Activated CD4-positive, alpha-beta T cell treated with anti-CD3 and anti-CD28 coated beads, Interleukin-10, Interleukin-2, amounts not matched to agents 100 ng/mL and 50 ng/mL, durations not matched to agents 16 hours and 8 hours (primary cell): ENCODE measurements at regions not wholly inside any gene's neighbourhood (a gene's known extent, or its start where the extent isn't known, plus 50 kb on each side); places are given as distances from the start of the nearest gene placed in this dataset.
"Not testable (repeated sequence)": the region's sequence is repeated elsewhere in the genome, so short reads cannot be mapped to it uniquely, and the experiment has no call there.

Experiments
- DNase-seq: peaks from one replicate; pipeline ENCODE4 v3.0.0-alpha.2; 2020

DNA sequence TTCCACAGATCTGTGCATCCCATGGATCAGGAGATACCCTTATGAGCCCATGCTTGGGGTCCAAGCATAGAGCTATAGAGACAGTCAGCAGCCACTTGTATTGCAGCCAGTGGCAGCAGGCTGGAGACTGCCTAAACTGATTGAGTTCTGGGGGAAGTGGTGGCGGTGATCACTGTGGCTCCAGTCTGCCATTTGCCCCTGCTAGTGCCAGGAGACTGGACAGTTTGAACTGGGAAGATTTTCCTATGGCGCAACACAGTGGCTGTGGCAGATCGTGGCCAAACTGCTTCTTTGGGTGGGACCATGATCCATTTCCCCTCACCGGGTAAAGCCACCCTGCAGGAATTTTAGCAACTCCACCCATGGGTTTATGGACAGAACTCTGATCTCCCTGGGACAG lies 679.7 kb upstream of the SEMA3D start:
- DNase-seq: no peak

DNA sequence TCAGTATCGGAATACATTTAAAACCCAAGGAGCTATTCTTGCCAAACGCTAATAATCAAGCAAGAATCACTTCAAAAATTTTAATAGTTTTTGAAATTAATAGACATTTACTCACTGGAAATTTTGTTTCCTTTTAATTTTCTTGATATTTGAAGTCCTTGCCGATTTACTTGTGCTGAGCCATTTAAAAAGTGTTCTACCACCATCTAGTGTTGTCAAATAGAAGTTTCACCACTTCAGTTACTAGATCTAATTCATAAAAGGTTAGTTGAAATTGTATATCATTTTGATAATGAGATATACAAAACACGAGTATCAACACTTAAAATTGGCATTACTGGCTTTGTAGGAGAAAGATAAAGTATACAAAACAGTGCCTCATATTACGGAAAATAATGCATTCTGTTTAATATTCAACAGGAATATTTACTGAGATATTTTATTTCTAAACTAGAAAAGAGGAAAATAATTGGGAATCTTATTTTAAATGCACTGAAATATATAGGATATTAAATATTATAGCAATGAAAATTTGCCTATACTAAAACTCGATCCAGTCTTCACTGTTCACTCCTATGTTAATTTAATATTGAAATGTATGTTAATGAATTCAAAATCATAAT lies 664.8 kb upstream of the SEMA3D start:
- no peak for DNase-seq

DNA sequence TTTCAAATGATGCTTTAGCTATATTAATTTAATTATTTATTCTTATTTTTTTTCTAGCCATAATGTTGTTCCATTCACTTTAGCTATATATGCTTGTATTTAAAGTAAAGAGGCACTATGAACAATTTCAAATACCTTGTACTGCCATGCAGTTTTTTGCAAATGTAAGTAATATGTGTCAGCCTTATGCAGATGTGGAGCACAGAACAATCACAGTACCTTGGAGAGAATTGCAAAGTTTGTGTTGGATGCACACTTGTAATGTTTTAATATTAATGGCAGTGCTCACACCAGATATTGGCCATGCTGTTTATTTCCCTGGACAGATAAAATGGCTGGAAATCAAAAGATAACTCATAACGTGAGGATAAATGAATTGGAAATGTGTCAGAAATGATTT lies 663.5 kb upstream of the SEMA3D start:
- DNase-seq: no peak

DNA sequence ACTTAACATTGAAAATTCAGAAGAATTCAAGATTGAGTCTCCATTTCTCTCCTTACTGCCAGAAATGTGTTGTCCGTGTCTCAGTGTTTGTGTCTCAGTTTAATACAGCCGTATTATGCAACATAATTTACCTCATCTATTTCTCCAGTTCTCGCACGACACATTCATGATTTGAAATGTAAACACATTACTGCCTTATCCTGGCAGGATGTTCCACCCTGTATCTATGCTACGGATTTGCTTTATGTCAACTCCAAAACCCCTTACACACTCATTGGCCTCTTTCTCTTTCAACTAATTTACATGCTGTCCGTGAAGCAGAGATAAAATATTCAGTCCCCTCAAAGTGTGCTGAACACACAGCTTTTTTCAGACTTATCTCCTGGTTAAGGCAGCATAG lies 653.7 kb upstream of the SEMA3D start:
- DNase-seq: no peak

DNA sequence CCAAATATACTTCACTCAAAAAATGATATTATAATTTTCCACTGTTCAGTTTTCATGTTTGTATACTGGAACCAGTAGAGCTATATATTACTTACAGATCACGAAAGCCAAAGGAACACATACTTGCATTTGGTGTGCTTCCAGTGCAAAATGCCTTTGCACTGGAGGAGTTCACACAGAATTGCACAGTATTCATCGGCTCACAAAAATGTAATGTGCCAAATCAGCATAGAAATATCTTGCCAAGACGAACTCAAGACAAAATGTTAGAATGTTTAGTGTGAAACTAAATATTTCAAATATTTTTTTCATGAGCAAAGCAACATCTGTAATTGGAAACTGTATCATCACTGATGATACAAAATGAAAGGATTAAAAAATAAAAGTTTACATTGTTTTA lies 646.2 kb upstream of the SEMA3D start:
- DNase-seq: no peak

DNA sequence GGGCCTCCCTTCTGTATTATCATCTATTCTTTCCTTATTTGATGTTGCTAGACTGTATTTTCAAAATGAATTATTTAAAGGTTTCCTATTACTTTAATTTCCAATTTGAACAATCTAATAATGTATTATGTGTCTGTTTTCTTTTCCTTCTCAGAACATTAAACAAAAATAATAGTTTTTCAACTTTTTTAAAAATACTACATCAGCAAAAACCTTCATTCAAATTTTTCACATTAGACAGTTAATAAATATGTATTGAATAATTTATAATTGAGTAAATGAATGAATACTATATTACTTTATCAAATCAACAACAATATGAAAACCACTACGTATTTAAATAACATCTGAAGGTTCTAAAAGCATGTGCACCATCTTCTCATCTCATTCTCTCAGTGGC lies 644.1 kb upstream of the SEMA3D start:
- DNase-seq: no peak

DNA sequence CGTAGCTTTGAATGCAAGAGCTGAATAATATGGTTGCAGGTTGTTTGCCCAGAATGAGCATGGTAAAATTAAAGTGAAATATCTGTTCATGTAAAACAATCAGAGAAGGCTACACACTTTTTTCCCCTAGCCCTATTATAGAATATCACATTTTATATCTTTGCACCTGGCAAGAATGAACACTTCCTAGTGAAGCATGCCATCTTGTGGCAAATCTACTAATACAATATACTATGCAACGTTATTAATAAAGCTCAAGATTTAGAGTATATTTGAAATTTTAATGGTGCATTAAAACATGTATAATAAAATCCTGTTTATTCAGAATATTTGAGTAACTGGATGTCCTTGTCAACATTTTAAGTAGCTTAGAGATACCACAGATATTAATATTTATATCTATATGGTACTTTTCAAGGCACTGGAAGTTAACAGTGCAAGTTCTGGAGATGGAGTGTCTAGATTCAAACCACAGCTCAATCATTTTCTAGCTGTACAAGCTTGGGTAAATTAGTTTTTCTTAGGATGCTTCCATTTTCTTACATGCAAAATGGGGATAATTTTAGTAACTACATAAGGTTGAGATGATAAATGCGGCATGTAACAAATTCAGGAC lies 643.1 kb upstream of the SEMA3D start:
- no peak for DNase-seq

DNA sequence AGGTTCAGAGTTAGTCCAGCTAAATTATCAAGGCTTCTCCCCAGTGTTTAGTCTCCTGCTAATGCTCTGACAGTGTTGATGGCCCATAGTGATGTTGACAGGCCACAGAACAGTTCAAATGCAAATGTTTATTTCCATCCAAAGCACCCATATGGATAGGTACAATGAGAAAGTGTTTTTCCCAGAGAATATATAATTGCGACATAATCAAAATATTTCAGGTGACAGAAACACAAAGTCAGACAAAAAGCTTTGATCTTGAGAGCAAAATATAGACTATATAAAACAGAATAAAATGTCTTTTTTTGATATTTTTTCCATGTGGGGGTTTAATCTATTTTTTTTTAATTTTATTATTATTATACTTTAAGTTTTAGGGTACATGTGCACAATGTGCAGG lies 642.3 kb upstream of the SEMA3D start:
- DNase-seq: no peak

DNA sequence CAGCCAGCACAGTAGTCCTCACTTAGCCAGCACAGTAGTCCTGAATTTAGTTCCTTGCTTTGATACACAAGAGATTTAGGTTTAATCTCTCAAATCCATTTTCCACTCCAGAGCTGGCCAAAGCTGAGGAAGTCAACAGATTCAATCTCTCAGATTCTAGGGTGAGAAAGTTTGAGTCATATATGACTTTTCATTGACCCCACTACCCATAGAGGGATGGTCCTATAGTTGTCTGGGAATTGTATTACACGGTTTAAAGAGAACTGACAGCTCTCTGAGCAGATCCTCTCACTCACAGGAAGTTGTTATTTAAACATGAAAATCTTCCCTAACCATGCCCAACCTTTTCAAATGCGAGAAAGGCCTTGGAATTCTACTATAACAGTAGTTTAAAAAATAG lies 641.8 kb upstream of the SEMA3D start:
- no peak for DNase-seq

DNA sequence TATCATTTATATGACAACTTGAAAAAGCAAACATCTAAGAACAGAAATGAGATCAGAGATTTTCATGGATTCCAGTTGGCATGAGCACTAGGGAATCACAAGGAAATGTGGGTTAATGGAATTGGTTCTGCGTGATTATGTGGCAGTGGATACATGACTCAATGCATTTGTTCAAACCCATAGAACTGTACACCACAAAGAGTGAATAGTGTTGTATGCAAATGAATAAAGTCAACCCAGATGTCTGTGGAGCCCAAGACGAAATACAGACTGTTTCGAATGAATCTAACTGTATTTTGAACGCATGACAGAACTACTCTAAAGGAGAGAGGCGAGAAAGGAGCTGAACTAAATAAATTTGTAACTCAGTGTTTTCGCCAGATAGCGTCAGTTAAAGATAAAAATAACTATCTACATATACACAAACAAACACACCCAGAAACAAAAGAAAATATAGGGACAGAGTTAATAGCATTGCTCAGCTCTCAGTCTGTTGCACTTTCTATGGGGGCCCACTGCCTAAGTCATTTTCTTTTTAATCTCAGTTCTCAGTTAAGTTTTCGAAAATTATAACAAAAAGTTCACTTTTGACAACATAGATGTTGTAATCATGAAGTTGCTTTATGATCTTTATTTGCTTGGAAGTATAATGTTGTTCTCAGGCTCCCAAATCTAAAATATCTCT lies 636.7 kb upstream of the SEMA3D start:
- no peak for DNase-seq

DNA sequence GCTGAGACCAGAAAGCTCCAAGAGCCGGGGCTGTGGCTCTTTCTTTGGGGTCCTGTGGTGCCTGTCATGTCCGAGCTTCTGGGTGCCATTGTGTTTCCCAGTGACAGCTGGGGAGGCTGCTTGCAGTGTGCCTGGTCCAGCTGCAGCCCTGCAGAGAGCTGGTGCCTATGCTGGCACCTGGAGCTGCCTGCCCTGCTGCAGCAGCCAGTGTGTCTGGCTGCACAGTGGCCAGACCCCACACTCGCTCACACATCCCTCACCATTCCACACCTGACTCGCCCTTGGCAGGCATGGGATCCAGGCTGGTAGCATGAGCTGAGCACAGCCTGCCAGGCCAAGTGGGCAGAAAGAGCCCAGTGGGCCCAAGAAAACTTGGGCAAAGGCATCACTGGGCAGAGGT lies 635.1 kb upstream of the SEMA3D start:
- DNase-seq: no peak

DNA sequence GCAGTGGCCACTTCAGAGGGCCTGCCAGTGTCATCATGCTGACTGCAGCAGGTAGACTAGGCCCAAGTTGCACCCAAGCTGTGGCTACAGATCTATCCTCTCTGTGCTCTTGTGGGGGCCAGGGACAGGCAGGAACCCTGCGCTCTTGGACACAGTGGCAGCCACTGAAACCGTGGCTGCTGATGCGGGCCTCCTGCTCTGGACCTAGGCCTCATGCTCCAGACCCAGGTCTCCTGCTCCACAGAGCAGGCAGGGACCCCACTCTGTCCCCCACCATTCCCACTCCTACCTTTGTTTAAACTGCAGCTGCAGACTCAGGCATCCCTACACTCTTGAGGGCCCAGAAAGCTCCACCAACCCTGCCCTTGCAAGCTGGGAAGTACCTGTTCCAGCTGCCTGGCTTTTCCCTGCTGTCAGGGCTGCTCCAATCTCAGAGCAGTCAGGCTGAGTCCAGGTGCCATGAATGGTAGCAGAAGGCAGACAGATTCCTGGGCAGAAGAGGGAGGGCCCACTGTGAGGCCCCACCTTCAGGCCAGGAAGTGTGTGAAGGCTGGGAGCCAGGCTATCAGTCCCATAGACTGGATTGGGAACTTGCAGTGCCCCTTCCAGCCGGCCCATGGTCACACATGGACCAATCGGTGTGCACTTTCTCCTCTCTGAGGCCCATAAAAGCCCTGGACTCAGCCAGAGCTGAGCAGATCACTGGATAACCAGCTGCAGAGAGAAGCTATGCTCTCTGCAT lies 634.0 kb upstream of the SEMA3D start:
- DNase-seq: no peak

DNA sequence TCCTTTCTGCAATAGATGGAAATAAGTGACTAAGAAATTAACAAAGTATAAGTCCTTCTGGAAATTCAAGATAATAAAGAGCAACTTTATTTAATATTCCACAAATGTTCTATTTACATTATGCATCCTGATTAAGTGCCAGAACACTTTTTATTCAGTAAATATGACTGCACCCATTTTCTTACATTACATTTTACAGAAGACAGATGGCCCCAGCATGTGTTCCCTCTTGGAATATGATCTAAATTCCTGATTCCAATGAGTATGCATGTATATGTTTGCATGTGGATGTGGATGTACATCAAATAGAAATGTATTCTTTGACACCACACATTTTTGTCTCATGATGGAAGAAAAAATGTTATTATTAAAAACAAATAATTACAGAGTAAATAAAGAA lies 628.7 kb upstream of the SEMA3D start:
- DNase-seq: no peak

DNA sequence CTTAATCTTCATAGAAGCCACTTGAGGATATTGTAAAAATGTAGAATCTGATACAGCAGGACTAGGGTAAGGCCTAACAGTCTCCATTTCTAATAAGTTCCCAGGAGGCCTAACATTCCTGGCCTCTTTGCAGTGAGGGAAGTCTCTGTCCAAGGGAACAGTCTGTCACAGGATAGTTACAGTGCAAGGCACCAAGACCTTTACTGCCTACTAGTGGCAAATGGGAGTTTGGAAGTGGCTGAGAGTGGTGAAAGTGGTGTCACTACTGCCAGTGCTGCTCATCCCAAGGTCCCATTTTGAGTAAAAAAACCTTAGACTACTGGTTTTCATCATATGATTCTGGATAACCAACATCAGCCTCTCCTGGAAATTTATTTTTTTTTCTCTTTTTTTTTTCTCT lies 619.5 kb upstream of the SEMA3D start:
- no peak for DNase-seq

DNA sequence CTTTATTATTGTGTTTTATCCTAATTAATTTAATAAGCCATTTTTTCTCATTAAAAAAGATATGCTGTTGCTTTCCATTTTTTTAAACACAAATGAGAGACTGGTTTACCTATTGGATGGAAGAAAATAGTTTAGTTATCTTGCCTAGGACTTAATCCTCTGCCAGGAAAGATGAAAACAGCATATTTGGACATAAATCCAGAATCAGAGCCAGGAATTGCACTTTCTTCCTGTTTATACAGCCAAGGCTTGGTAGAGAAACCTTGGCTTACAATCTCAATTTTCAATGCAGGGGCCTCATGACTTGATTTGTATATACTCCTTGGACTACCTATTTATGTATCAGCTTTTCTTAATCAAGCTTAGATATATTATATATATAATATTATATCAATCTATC lies 618.8 kb upstream of the SEMA3D start:
- DNase-seq: no peak

DNA sequence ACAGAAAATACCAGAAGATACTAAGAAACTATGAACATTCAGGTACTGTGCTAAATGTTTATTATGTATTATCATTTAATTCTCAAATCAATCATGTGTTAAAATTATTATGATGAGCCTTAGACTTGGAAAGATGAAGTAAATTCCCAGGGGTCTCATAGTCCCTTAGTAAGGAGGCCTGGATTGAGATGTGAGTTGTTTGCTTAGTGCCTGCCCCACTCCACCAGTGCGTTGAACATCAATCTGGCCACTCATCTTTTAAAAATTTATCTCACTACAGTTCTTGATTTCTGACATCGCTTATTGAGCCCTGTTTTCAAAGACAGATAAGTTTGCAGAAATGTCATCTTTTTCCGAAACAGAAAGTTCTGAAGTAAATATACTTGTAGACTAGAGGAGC lies 618.4 kb upstream of the SEMA3D start:
- no peak for DNase-seq

DNA sequence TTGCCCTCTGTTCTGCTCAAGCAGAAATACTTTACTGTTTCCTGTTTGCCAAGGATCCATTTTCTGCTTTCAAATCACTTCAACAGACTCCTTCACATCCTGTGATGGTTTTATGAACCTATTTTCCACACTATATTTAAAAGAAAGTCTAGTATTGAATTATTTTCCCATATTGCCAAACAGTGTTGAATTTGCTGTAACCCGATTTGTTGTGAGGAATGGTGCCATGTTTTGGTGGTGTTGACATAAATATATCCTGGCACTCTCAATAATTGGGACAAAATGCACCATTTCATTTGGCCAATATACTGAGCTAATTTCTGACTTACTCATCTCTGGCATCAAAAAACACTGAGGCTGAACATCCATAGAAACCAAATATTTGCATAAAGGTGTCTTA lies 615.4 kb upstream of the SEMA3D start:
- DNase-seq: no peak

DNA sequence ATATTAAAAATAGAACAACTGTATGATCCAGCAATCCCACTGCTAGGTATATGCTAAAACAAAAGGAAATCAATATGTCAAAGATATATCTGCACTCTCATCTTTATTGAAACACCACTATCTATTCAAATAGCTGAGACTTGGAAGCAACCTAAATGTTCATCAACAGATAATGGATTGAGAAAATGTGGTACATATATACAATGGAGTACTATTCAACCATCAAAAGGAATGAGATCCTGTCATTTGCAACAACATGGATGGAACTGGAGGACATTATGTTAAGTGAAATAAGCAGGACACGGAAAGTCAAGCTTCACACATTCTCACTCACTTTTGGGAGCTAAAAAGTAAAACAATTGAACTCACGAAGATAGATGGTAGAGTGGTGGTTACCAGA lies 610.1 kb upstream of the SEMA3D start:
- DNase-seq: no peak

DNA sequence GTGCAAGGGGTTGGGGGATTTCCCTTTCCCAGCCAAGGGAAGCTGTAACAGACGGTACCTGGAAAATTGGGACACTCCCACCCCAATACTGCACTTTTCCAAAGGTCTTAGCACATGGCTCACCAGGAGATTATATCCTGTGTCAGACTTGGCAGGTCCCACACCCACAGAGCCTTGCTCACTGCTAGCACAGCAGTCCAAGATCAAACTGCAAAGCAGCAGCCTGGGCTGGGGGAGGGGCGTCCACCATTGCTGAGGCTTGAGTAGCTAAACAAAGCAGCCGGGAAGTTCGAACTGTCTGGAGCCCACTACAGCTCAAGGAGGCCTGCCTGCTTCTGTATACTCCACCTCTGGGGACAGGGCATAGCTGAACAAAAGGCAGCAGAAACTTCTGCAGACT lies 604.2 kb upstream of the SEMA3D start:
- DNase-seq: not testable (repeated sequence)

DNA sequence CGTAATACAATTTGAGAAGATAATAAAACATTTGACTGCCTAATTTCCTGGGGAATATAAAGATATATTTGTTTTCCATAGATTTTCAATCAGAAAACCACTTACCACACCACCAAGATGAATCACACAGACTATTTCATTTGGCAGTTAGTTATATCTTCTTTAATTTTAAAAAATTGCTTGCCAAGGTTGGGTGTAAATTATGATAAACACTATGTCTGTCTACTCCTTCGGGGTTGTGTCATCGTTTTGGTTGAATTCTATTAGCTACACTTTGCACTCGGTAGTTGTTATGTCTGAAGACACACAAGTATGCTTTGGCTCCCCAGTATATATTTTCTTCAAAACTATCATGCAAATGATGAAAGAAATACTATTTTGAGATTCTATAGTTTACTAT lies 594.8 kb upstream of the SEMA3D start:
- no peak for DNase-seq

DNA sequence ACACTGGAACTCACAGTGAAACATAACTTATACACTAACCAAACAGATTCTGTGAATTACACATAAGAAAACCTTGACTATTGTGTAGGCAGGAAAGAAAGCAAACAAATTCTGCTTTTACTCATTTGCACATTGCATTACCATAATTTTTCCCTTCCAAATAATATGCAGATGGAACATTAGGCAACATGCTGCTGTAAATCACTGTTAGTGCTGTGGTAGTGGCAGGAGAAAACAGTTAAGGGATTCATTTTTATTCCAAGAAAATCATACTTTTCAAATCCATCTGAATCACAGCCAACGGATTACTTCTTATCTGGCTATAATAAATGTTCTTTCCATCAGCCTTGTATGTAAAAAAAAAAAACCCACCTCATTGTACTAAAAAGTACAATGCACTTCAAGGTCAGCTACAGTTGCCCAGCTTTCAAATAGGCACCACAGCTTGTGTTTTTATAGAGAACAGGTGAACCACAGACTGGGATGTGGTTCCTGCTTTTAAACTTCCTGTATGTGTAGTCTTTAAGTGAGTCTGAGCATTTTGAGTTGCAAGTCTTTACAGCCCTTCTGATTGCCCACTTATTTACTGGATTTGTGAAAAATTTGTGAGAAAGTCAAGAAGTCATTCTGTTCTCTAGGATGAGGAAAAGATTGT lies 590.0 kb upstream of the SEMA3D start:
- DNase-seq: no peak

DNA sequence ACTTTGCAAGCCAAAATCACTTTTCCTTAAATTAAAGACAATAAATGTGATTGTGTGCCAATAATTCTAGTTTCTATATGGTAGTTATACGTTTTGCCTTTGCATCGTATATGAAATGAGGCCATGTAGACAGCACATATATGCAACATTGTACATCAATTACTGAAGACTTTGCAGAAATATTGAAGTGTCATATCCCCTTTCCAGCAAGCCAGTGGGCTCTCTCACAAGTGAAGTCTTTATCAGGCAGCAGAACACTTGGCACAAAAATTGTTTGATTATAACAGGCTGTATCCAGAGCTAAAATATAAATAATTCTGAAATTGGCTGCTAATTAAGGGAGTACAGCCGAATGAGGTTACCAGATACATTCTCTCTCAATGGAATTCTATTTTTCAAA lies 588.6 kb upstream of the SEMA3D start:
- DNase-seq: no peak

DNA sequence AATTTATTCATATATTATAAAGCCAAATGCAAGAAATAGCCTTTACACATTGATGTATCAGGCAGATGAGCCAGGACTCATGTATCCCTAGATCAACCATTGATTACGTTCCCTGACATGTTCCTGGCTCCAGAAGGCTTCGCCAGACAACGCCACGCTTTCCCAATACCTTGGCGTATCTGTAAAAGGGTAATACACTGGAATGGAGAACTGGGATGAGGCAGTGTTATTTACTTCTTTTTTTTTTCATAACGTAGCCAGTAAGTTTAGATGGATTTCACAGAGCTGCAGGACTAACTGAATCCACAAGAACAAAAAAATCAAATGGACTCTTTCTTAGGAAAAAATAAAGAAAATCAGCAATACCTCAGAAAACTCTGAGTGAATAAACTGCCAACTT lies 588.1 kb upstream of the SEMA3D start:
- DNase-seq: no peak
